ENCODE measurements at regions not wholly inside any gene's neighbourhood (a gene's known extent, or its start where the extent isn't known, plus 50 kb on each side); places are given as distances from the start of the nearest gene placed in this dataset.

GRCh38 chr6:163811317-163811716, 396.8 kb downstream of the QKI start:
- TF ChIP-seq POLR2A (IDR thresholded peaks at IDR 0.05; ENCODE audit: low read depth) (no peak), CTCF (IDR thresholded peaks at IDR 0.05) (no peak)

All from esophagus muscularis mucosa (tissue), 3 donors.